ENCODE measurements at regions not wholly inside any gene's neighbourhood (a gene's known extent, or its start where the extent isn't known, plus 50 kb on each side); places are given as distances from the start of the nearest gene placed in this dataset.

- TF ChIP-seq EP300 (IDR thresholded peaks at IDR 0.05) (no peak), CTCF (IDR thresholded peaks at IDR 0.05) (no peak)
Measured at GRCh38 chr10:131456411-131456810, 144.9 kb upstream of the TCERG1L start.
